LNCAP (cell line): ENCODE measurements at regions not wholly inside any gene's neighbourhood (a gene's known extent, or its start where the extent isn't known, plus 50 kb on each side); places are given as distances from the start of the nearest gene placed in this dataset.

ENCODE experiments used
- CTCF ChIP-seq: fragments of 450-650 bp; IDR thresholded peaks from 2 replicates; pipeline ENCODE4 v1.5.1; 2017; ENCODE audit warnings: mild to moderate bottlenecking

GRCh38 chr12:83665634-83666218, 979.0 kb downstream of the TMTC2 start:
- no peak for TF ChIP-seq CTCF

GRCh38 chr12:83664650-83665049, 977.9 kb downstream of the TMTC2 start:
- no peak for TF ChIP-seq CTCF

GRCh38 chr12:83660727-83661358, 974.1 kb downstream of the TMTC2 start:
- no peak for TF ChIP-seq CTCF

GRCh38 chr12:83659321-83659720, 972.6 kb downstream of the TMTC2 start:
- no peak for TF ChIP-seq CTCF

- no peak for TF ChIP-seq CTCF
Measured at GRCh38 chr12:83656004-83656403, 969.3 kb downstream of the TMTC2 start.

GRCh38 chr12:83642205-83642604, 955.5 kb downstream of the TMTC2 start:
- no peak for TF ChIP-seq CTCF

GRCh38 chr12:83641789-83642188, 955.1 kb downstream of the TMTC2 start:
- no peak for TF ChIP-seq CTCF
